Nephron (organoid): ENCODE measurements at regions not wholly inside any gene's neighbourhood (a gene's known extent, or its start where the extent isn't known, plus 50 kb on each side); places are given as distances from the start of the nearest gene placed in this dataset.

Experiments used
- H3K27ac Mint-ChIP-seq, 3 experiments: 2 replicates each; pipeline ENCODE4 v1.8.0; 2020; ENCODE audit warnings: mixed read lengths in 3 of 3, mild to moderate bottlenecking in 2 of 3, moderate library complexity in 1 of 3
- H3K27me3 Mint-ChIP-seq: 2 replicates; pipeline ENCODE4 v1.8.0; 2021; ENCODE audit warnings: low read depth, mild to moderate bottlenecking, moderate library complexity, mixed read lengths
- H3K36me3 Mint-ChIP-seq: 2 replicates; pipeline ENCODE4 v1.8.0; 2020; ENCODE audit warnings: low read depth, mixed read lengths
- H3K4me1 Mint-ChIP-seq: 2 replicates; pipeline ENCODE4 v1.8.0; 2020; ENCODE audit warnings: mixed read lengths
- H3K4me3 Mint-ChIP-seq, 3 experiments: 2 replicates each; pipeline ENCODE4 v1.8.0; 2020; ENCODE audit warnings: mild to moderate bottlenecking in 3 of 3, mixed read lengths in 3 of 3, moderate library complexity in 2 of 3
- H3K9me3 Mint-ChIP-seq: 2 replicates; pipeline ENCODE4 v1.8.0; 2020; ENCODE audit warnings: mixed read lengths
- TF ChIP-seq, protein P1 (sequence below), 3 experiments: fragments of 200-600 bp; sonication (generic); IDR thresholded peaks; one replicate each; pipeline ENCODE4 v1.5.0; 2021; ENCODE audit warnings: antibody characterized with exemption in 3 of 3; ENCODE audit not compliant: unreplicated experiment in 3 of 3

DNA sequence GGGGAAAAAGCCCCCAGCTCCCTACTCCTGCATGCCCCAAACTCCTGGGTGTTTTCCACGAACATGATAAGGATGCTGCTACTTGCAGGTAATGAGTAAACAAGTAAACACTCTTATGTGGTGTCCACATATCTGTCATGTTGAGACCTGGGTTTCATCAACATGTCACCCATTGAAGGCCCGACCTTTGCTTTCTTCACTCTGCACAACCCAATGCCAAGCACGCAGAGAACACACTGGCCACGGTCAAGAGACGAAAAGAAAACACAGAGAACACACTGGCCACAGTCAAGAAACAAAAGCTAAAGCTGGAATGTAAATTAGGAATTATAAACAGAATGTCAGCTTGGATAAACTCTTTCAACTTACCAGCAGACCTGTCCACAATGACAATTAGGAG, 143.1 kb downstream of the TTC32 start:
- TF ChIP-seq, protein P1, sequence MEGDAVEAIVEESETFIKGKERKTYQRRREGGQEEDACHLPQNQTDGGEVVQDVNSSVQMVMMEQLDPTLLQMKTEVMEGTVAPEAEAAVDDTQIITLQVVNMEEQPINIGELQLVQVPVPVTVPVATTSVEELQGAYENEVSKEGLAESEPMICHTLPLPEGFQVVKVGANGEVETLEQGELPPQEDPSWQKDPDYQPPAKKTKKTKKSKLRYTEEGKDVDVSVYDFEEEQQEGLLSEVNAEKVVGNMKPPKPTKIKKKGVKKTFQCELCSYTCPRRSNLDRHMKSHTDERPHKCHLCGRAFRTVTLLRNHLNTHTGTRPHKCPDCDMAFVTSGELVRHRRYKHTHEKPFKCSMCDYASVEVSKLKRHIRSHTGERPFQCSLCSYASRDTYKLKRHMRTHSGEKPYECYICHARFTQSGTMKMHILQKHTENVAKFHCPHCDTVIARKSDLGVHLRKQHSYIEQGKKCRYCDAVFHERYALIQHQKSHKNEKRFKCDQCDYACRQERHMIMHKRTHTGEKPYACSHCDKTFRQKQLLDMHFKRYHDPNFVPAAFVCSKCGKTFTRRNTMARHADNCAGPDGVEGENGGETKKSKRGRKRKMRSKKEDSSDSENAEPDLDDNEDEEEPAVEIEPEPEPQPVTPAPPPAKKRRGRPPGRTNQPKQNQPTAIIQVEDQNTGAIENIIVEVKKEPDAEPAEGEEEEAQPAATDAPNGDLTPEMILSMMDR (IDR thresholded peaks at IDR 0.05; ENCODE audit: unreplicated experiment in 3 of 3) = no peak
- Mint-ChIP-seq H3K9me3 (peaks cover 2% of the 10 kb centered on the region), H3K27me3 (no peaks in the 10 kb centered on the region)

DNA sequence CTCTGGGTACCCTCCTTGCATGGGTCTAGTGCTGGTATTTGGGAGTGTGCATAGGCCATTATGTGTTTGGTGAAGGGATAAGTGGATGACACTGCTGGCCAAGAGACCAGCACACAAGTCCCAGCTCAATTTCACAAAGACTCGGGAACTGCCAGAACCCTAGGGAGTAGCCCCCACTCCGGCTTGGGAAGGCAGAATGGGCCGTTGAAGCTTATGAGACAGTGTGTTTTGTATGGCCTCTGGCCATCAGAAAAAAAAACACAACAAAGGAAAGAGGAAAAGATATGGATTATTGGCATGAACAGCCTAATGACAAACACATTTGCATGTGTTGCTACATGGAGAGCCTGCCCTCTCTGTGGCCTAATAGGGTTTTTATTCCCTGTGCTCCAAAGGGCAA, 144.2 kb downstream of the TTC32 start:
- Mint-ChIP-seq H3K9me3 (peaks cover 2% of the 10 kb centered on the region), H3K4me1 (peaks cover 23% of the 10 kb centered on the region), H3K27ac (no peak overlapping the region), H3K36me3 (no peaks in the 10 kb centered on the region), H3K27me3 (no peaks in the 10 kb centered on the region), H3K4me3 (no peak overlapping the region)
- TF ChIP-seq, protein P1 (IDR thresholded peaks at IDR 0.05; ENCODE audit: unreplicated experiment in 3 of 3) = no peak

More for the DNA sequence above, 143.1 kb downstream of the TTC32 start:
- Mint-ChIP-seq H3K27ac (no peak overlapping the region), H3K4me1 (peaks cover 12% of the 10 kb centered on the region), H3K36me3 (no peaks in the 10 kb centered on the region), H3K4me3 (no peak overlapping the region)

DNA sequence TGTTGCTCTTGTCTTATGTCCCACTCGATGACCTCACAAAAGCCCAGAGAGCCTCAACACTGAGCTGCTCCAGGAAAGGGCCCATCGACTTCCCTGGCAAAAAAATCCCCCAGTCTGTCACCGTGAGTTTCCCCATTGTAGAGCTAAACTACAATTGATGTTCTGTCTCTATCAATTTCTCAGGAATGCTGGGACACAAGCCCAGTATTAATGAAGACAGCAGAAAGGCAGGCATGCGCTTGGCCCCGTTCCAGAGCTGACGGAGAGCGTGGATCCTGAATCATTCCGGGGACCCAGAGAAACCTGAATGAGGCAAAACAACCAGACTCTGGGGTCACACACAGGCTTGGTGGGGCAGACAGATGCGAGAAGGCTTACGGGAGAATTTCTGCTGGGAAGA, 146.9 kb downstream of the TTC32 start:
- TF ChIP-seq, protein P1 (IDR thresholded peaks at IDR 0.05; ENCODE audit: unreplicated experiment in 3 of 3) = no peak
- Mint-ChIP-seq H3K27ac (peak overlapping the region in 2 of 3 experiments; percentile 31 to 54), H3K4me3 (no peak overlapping the region), H3K4me1 (peaks cover 41% of the 10 kb centered on the region), H3K9me3 (no peaks in the 10 kb centered on the region), H3K36me3 (no peaks in the 10 kb centered on the region), H3K27me3 (peaks cover 4% of the 10 kb centered on the region)

DNA sequence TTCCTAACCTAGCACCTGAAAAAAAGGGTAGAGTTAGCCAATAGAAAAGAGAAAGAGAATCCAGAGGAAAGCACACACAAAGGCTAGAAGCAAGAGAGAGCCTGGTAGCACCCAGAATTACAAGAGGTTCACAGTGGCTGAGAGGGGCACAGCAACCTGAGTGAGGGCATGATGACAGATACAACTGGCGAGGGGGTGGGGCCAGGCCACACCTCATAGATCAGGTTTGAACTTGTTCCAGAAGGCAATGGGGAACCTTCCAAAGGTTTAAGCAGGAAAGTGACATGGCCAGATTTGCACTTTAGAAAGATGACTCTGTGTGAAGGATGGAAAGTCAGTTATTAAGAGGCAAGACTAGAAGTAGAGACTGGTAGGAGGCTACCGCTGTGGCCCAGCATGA, 148.0 kb downstream of the TTC32 start:
- H3K36me3 Mint-ChIP-seq = no peaks in the 10 kb centered on the region
- H3K4me3 Mint-ChIP-seq = no peak overlapping the region
- H3K27ac Mint-ChIP-seq = peak overlapping the region in 2 of 3 experiments; percentile 1 to 9
- peaks cover 41% of the 10 kb centered on the region for H3K4me1 Mint-ChIP-seq
- H3K9me3 Mint-ChIP-seq = no peaks in the 10 kb centered on the region
- TF ChIP-seq, protein P1 (IDR thresholded peaks at IDR 0.05; ENCODE audit: unreplicated experiment in 3 of 3) = no peak
- H3K27me3 Mint-ChIP-seq = peaks cover 7% of the 10 kb centered on the region

DNA sequence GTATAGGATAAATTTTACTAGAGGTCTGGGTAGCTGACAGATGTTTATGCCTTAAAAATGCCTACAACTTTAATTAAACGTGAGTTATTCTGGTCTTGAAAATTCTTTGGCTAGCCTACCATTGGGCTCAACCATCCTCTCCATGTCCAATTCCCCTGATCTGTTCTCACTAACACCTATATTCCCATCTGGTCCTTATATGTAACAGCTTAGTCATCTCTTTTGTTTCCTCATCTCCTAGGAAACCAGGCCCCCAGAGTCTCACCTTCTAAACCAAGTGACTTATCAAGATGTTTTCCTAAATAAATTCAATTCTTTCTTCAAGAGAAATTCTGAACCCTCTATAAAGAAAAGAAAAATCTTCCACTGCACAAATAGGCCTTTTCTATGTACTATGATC, 148.5 kb downstream of the TTC32 start:
- no peaks in the 10 kb centered on the region for H3K36me3 Mint-ChIP-seq
- H3K9me3 Mint-ChIP-seq = no peaks in the 10 kb centered on the region
- H3K27me3 Mint-ChIP-seq = peaks cover 11% of the 10 kb centered on the region
- no peak overlapping the region for H3K4me3 Mint-ChIP-seq
- H3K27ac Mint-ChIP-seq = peak overlapping the region in 2 of 3 experiments; percentile 1 to 9
- H3K4me1 Mint-ChIP-seq = peaks cover 41% of the 10 kb centered on the region
- TF ChIP-seq, protein P1 (IDR thresholded peaks at IDR 0.05; ENCODE audit: unreplicated experiment in 3 of 3) = no peak

DNA sequence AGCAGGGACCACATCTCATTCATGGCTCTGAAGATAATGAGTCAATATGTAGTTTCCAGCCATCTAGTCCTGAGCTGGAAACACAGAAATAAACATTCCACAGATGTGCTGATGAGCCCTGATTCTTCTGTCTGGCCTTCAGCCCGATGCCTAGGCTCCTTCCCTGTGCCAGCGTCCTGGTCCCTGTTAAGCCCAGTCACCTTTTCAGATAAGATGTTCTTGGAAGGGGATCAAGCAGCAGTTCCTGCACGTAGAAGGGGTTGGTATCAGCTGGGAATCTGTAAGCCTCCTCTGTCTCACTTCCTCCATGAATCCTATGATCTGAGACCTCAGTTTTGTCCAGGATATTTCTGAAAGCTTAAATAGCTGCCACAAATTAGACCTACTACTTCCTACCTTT, 149.3 kb downstream of the TTC32 start:
- TF ChIP-seq, protein P1 (IDR thresholded peaks at IDR 0.05; ENCODE audit: unreplicated experiment in 3 of 3) = no peak
- Mint-ChIP-seq H3K4me3 (no peak overlapping the region), H3K9me3 (no peaks in the 10 kb centered on the region), H3K27ac (peak overlapping the region in 1 of 3 experiments; percentile 1), H3K36me3 (no peaks in the 10 kb centered on the region), H3K27me3 (peaks cover 11% of the 10 kb centered on the region), H3K4me1 (peaks cover 41% of the 10 kb centered on the region)
